Smooth muscle cell (in vitro differentiated cells): ENCODE measurements at regions not wholly inside any gene's neighbourhood (a gene's known extent, or its start where the extent isn't known, plus 50 kb on each side); places are given as distances from the start of the nearest gene placed in this dataset.

Experiments
- DNase-seq: peaks from one replicate; lab custom pipeline; 2025; ENCODE audit not compliant: unreplicated experiment; lab: John Stamatoyannopoulos, UW
- H2AFZ ChIP-seq: fragments of 200-600 bp; sonication (generic); 2 replicates; pipeline ENCODE4 v1.6.0; 2016; ENCODE audit warnings: antibody characterized with exemption, low read depth, mild to moderate bottlenecking
- H3F3A ChIP-seq: fragments of 200-600 bp; sonication (generic); 2 replicates; pipeline ENCODE4 v1.6.0; 2017; ENCODE audit warnings: antibody characterized with exemption, low read depth
- H3K27ac ChIP-seq: fragments of 200-600 bp; sonication (generic); 2 replicates; pipeline ENCODE4 v1.5.1; 2016; ENCODE audit warnings: low read depth, mild to moderate bottlenecking
- H3K27me3 ChIP-seq: fragments of 200-600 bp; sonication (generic); 2 replicates; pipeline ENCODE4 v1.6.1; 2016; ENCODE audit warnings: low read depth, mild to moderate bottlenecking
- H3K36me3 ChIP-seq: fragments of 200-600 bp; sonication (generic); 2 replicates; pipeline ENCODE4 v1.5.1; 2016; ENCODE audit warnings: low read depth
- H3K4me1 ChIP-seq: fragments of 200-600 bp; sonication (generic); 2 replicates; pipeline ENCODE4 v1.5.1; 2016; ENCODE audit warnings: low read depth
- H3K4me2 ChIP-seq: fragments of 200-600 bp; sonication (generic); 2 replicates; pipeline ENCODE4 v1.6.0; 2016; ENCODE audit warnings: mild to moderate bottlenecking
- H3K4me3 ChIP-seq: fragments of 200-600 bp; sonication (generic); 2 replicates; pipeline ENCODE4 v1.5.1; 2016; ENCODE audit warnings: mild to moderate bottlenecking
- H3K79me2 ChIP-seq: fragments of 200-600 bp; sonication (generic); 2 replicates; pipeline ENCODE4 v1.6.0; 2016; ENCODE audit warnings: low read depth, mild to moderate bottlenecking
- H3K9ac ChIP-seq: fragments of 200-600 bp; sonication (generic); 2 replicates; pipeline ENCODE4 v1.6.0; 2016; ENCODE audit warnings: low read depth
- H3K9me3 ChIP-seq: fragments of 200-600 bp; sonication (generic); replicated peaks from 2 replicates; pipeline ENCODE4 v1.5.1; 2016; ENCODE audit warnings: low read depth
- H4K20me1 ChIP-seq: fragments of 200-600 bp; sonication (generic); 2 replicates; pipeline ENCODE4 v1.6.0; 2016; ENCODE audit warnings: low read depth
- CTCF ChIP-seq: fragments of 200-600 bp; sonication (generic); IDR thresholded peaks from 2 replicates; pipeline ENCODE4 v1.5.1; 2017; ENCODE audit warnings: borderline replicate concordance, mild to moderate bottlenecking, antibody characterized with exemption; ENCODE audit not compliant: insufficient read depth, poor library complexity, severe bottlenecking
- WGBS: methylation state at CpG from one replicate; pipeline ENCODE4 v1.1.7; 2016; ENCODE audit warnings: low lambda C conversion rate; 5-methylcytosine and 5-hydroxymethylcytosine counted together

DNA sequence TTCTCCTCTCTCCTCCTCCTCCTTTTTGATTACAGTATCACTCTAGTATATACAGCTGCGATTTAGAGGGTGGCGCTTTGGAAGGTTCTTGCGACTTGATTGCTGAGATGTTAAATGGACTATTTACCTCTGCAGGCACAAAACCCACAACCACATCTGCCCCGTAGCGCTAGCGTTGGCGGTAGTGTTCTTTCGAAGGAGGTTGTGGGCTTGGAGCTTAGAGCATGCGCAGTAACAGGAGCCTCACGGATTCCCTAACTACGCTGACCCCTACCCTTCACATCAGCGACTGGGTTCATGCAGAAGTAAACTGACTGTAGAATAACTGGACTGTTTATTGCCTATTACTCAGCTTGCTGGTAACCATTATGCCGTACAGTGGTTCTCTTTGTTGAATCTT, 58.0 kb downstream of the CGGBP1 start:
- peak overlapping the region; percentile 45 for H3K4me3 ChIP-seq
- H4K20me1 ChIP-seq: no peaks in the 10 kb centered on the region
- no peaks in the 10 kb centered on the region for H3K4me1 ChIP-seq
- WGBS: 40% methylated on average over 13 of the region's 13 CpGs
- H3K36me3 ChIP-seq: no peaks in the 10 kb centered on the region
- no peaks in the 10 kb centered on the region for H3F3A ChIP-seq
- TF ChIP-seq CTCF: no peak
- H3K27ac ChIP-seq: no peak overlapping the region
- DNase-seq: no peak
- H3K9ac ChIP-seq: no peak overlapping the region
- H2AFZ ChIP-seq: peak overlapping the region; percentile 75
- H3K9me3 ChIP-seq: no peaks in the 10 kb centered on the region
- no peaks in the 10 kb centered on the region for H3K27me3 ChIP-seq
- H3K4me2 ChIP-seq: peak overlapping the region; percentile 80
- no peaks in the 10 kb centered on the region for H3K79me2 ChIP-seq

DNA sequence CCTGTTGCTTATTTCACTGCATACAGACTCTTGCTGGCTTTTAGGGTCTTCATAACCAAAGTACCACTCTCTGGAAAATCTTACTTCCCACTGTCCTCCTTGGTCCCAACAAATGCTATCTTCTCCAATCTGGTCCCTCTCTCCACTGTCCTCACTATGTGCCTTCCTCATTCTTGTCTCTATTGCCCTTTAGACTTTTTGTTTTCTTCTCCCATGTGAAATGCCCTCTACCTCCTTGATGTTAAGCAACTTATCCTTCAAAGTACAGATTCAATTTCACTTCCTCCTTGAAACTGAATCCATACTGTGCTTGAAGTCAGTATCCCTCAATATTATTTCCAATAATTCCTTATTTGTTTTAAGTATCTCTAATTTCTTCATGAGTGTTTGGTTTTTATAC, 60.8 kb downstream of the CGGBP1 start:
- Histone ChIP-seq H3K4me3 (no peak overlapping the region), H4K20me1 (no peaks in the 10 kb centered on the region), H3K4me1 (no peaks in the 10 kb centered on the region), H3K27ac (no peak overlapping the region), H3K27me3 (no peaks in the 10 kb centered on the region), H3K36me3 (no peaks in the 10 kb centered on the region), H3F3A (no peaks in the 10 kb centered on the region), H3K79me2 (no peaks in the 10 kb centered on the region), H3K4me2 (no peak overlapping the region), H2AFZ (no peak overlapping the region), H3K9me3 (no peaks in the 10 kb centered on the region), H3K9ac (no peak overlapping the region)
- no peak for TF ChIP-seq CTCF
- no peak for DNase-seq

- H2AFZ ChIP-seq: no peak overlapping the region
- no peak overlapping the region for H3K9ac ChIP-seq
- H3F3A ChIP-seq: no peaks in the 10 kb centered on the region
- no peaks in the 10 kb centered on the region for H3K9me3 ChIP-seq
- DNase-seq: no peak
- H3K36me3 ChIP-seq: no peaks in the 10 kb centered on the region
- H3K79me2 ChIP-seq: no peaks in the 10 kb centered on the region
- H3K27ac ChIP-seq: no peak overlapping the region
- H4K20me1 ChIP-seq: no peaks in the 10 kb centered on the region
- H3K4me3 ChIP-seq: no peak overlapping the region
- no peak overlapping the region for H3K4me2 ChIP-seq
- no peak for TF ChIP-seq CTCF
- no peaks in the 10 kb centered on the region for H3K4me1 ChIP-seq
- H3K27me3 ChIP-seq: no peaks in the 10 kb centered on the region
- 85% methylated on average over 4 of the region's 4 CpGs for WGBS
These were observed 61.5 kb downstream of the CGGBP1 start for GRCh38 chr3:87997298-87997697.

GRCh38 chr3:87996882-87997281, 61.9 kb downstream of the CGGBP1 start:
- no peaks in the 10 kb centered on the region for H3F3A ChIP-seq
- TF ChIP-seq CTCF: no peak
- no peaks in the 10 kb centered on the region for H4K20me1 ChIP-seq
- H3K4me2 ChIP-seq: no peak overlapping the region
- no peak overlapping the region for H3K9ac ChIP-seq
- no peak overlapping the region for H2AFZ ChIP-seq
- H3K4me1 ChIP-seq: no peaks in the 10 kb centered on the region
- no peaks in the 10 kb centered on the region for H3K27me3 ChIP-seq
- no peaks in the 10 kb centered on the region for H3K36me3 ChIP-seq
- no peak overlapping the region for H3K4me3 ChIP-seq
- no peaks in the 10 kb centered on the region for H3K9me3 ChIP-seq
- no peak for DNase-seq
- H3K27ac ChIP-seq: no peak overlapping the region
- 90% methylated on average over 2 of the region's 2 CpGs for WGBS
- H3K79me2 ChIP-seq: no peaks in the 10 kb centered on the region
